ENCODE measurements at regions not wholly inside any gene's neighbourhood (a gene's known extent, or its start where the extent isn't known, plus 50 kb on each side); places are given as distances from the start of the nearest gene placed in this dataset.

DNA sequence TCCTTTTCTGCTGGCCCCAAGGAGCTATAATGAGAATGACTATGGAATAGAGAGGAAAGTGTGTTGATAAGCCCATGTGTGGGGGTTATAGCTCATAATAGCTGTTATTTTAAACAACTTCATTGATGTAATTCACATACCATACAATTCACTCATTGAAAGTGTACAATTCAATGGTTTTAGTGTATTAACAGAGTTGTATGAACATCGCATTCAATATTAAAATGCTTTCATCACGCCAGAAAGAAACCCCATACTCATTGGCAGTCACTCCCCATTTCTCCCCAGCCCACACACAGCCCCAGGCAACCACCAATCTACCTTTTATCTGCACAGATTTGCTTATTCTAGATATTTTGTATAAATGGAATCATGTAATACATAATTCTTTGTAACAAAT, 139.6 kb upstream of the CYP1B1 start:
- no peak for DNase-seq
- no peaks in the 10 kb centered on the region for H3K4me1 ChIP-seq (ENCODE audit: insufficient read depth, low read length)
- Mint-ChIP-seq H3K36me3 (ENCODE audit: insufficient read depth in 1 of 3, low read depth in 3 of 3) (peaks cover 0 to 2% (median 0%) of the 10 kb centered on the region in 3 experiments; a peak in 1 of 7 replicates), H3K4me3 (no peak overlapping the region), H3K9me3 (peaks cover 0 to 2% of the 10 kb centered on the region in 2 experiments; a peak in 2 of 5 replicates), H3K27me3 (ENCODE audit: low read depth) (peaks cover 7% of the 10 kb centered on the region), H3K27ac (no peak overlapping the region; a peak in 1 of 7 replicates), H3K4me1 (peaks cover 5 to 7% of the 10 kb centered on the region in 2 experiments)
- H3K4me2 ChIP-seq (ENCODE audit: insufficient read depth, insufficient read length, low read length) = no peak overlapping the region
- no peak overlapping the region for H2AFZ ChIP-seq (ENCODE audit: low read length)
- H2BK5ac ChIP-seq (ENCODE audit: insufficient read length, low read length) = no peak overlapping the region
- no peak overlapping the region for H3K9ac ChIP-seq (ENCODE audit: extremely low read depth, insufficient read length, low read length)
- H3K4ac ChIP-seq (ENCODE audit: low read depth, low read length) = no peak overlapping the region
- H4K91ac ChIP-seq (ENCODE audit: insufficient read length, low read depth, low read length) = no peak overlapping the region
- H4K5ac ChIP-seq (ENCODE audit: insufficient read length, low read depth, low read length) = no peak overlapping the region
- H2AK5ac ChIP-seq (ENCODE audit: insufficient read length, low read length) = no peak overlapping the region
- no peak overlapping the region for H3K14ac ChIP-seq (ENCODE audit: insufficient read depth, low read length)
- H3K9me3 ChIP-seq (ENCODE audit: control insufficient read depth, low read depth, low read length) = no peaks in the 10 kb centered on the region
- no peak overlapping the region for H2BK15ac ChIP-seq (ENCODE audit: low read depth, low read length)
- no peak overlapping the region for H3K18ac ChIP-seq (ENCODE audit: insufficient read length, low read depth, low read length)
- no peak overlapping the region for H2BK120ac ChIP-seq (ENCODE audit: low read depth, low read length, poor library complexity, severe bottlenecking)
- H3K27me3 ChIP-seq (ENCODE audit: insufficient read depth, low read length) = no peaks in the 10 kb centered on the region
- no peaks in the 10 kb centered on the region for H3K79me1 ChIP-seq (ENCODE audit: insufficient read depth, low read depth, low read length, poor library complexity, severe bottlenecking)
- H2BK20ac ChIP-seq (ENCODE audit: low read depth, low read length, poor library complexity, severe bottlenecking) = no peak overlapping the region
- H4K20me1 ChIP-seq (ENCODE audit: control insufficient read depth, insufficient read depth, insufficient read length) = no peaks in the 10 kb centered on the region
- no peak overlapping the region for H4K8ac ChIP-seq (replicated peaks; ENCODE audit: insufficient read length, low read depth, low read length)
- no CpG with 5 or more reads among the region's 2 CpGs for WGBS (ENCODE audit: extremely low coverage, insufficient read length, low lambda C conversion rate)
- H3K23me2 ChIP-seq (ENCODE audit: insufficient read length, low read depth, low read length, poor library complexity, severe bottlenecking) = no peaks in the 10 kb centered on the region
- TF ChIP-seq, protein P1, sequence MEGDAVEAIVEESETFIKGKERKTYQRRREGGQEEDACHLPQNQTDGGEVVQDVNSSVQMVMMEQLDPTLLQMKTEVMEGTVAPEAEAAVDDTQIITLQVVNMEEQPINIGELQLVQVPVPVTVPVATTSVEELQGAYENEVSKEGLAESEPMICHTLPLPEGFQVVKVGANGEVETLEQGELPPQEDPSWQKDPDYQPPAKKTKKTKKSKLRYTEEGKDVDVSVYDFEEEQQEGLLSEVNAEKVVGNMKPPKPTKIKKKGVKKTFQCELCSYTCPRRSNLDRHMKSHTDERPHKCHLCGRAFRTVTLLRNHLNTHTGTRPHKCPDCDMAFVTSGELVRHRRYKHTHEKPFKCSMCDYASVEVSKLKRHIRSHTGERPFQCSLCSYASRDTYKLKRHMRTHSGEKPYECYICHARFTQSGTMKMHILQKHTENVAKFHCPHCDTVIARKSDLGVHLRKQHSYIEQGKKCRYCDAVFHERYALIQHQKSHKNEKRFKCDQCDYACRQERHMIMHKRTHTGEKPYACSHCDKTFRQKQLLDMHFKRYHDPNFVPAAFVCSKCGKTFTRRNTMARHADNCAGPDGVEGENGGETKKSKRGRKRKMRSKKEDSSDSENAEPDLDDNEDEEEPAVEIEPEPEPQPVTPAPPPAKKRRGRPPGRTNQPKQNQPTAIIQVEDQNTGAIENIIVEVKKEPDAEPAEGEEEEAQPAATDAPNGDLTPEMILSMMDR (conservative IDR thresholded peaks at IDR 0.05) = no peak
- no peaks in the 10 kb centered on the region for H3K79me2 ChIP-seq (ENCODE audit: insufficient read depth, low read length)
- no peak overlapping the region for H3K27ac ChIP-seq (ENCODE audit: insufficient read length, low read depth, low read length)
- H3T11ph ChIP-seq (ENCODE audit: low read length) = no peak overlapping the region
- no peak overlapping the region for H3K23ac ChIP-seq (ENCODE audit: insufficient read length, low read depth, low read length)
- no peak overlapping the region for H2BK12ac ChIP-seq (ENCODE audit: insufficient read length, low read depth, low read length)
- H3K56ac ChIP-seq (ENCODE audit: insufficient read length, low read depth, low read length) = no peak overlapping the region
